NT2/D1 (cell line): ENCODE measurements at regions not wholly inside any gene's neighbourhood (a gene's known extent, or its start where the extent isn't known, plus 50 kb on each side); places are given as distances from the start of the nearest gene placed in this dataset.

Experiments used
- SUZ12 ChIP-seq: IDR thresholded peaks from 2 replicates; pipeline ENCODE4 v1.6.1; 2011; ENCODE audit not compliant: insufficient read length, insufficient read depth; ENCODE audit errors: extremely low read depth
- YY1 ChIP-seq: IDR thresholded peaks from 2 replicates; pipeline ENCODE4 v1.6.1; 2011; ENCODE audit not compliant: insufficient read length, insufficient read depth
- ZNF274 ChIP-seq: IDR thresholded peaks from 2 replicates; pipeline ENCODE4 v1.6.1; 2011; ENCODE audit warnings: mild to moderate bottlenecking, low read depth, low read length

DNA sequence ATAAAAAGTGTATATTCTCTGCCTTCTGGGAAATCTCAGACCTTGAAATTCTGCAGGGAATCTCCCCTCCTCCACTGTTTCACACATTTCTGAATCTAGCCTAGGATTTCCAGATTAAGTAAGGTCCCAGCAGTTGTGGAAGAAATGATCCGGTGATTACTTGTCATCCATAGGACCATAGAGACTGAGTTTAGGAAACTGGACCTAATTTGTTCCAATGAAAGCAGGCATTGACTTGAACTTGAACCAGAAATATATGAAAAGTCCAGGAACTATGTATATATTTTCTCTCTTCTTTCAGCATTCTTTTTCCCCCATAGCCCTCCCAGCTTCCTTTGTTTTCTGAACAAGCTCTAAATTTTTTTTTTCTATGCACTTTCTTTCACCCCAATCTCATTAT, 149.5 kb upstream of the SPAG17 start:
- no peak for TF ChIP-seq ZNF274
- no peak for TF ChIP-seq YY1
- TF ChIP-seq SUZ12 = no peak
